ENCODE measurements at regions not wholly inside any gene's neighbourhood (a gene's known extent, or its start where the extent isn't known, plus 50 kb on each side); places are given as distances from the start of the nearest gene placed in this dataset.

GRCh38 chr18:67139899-67140298 lies 376.6 kb downstream of the DSEL start:
- TF ChIP-seq CTCF (IDR thresholded peaks at IDR 0.05) (no peak), EZH2 (IDR thresholded peaks at IDR 0.05) (no peak), EZH2phosphoT487 (IDR thresholded peaks at IDR 0.05) (no peak)
